GM21576 (cell line): ENCODE measurements at regions not wholly inside any gene's neighbourhood (a gene's known extent, or its start where the extent isn't known, plus 50 kb on each side); places are given as distances from the start of the nearest gene placed in this dataset.
"Not testable (repeated sequence)": the region's sequence is repeated elsewhere in the genome, so short reads cannot be mapped to it uniquely, and the experiment has no call there.

Experiments
- ATAC-seq: cut with Tn5 transposase; IDR thresholded peaks from one replicate; pipeline ENCODE4 v1.9.1; 2021; ENCODE audit warnings: mild to moderate bottlenecking, moderate library complexity; ENCODE audit not compliant: unreplicated experiment

- ATAC-seq: no peak
Observed at GRCh38 chr6:119749335-119749734, 399.8 kb upstream of the MAN1A1 start.

- ATAC-seq: not testable (repeated sequence)
Observed at GRCh38 chr6:119748535-119748934, 399.0 kb upstream of the MAN1A1 start.

GRCh38 chr6:119742188-119742803 is 392.7 kb upstream of the MAN1A1 start:
- peak; percentile 88 for ATAC-seq

GRCh38 chr6:119739769-119740168 is 390.2 kb upstream of the MAN1A1 start:
- ATAC-seq: no peak

GRCh38 chr6:119738425-119738824 is 388.9 kb upstream of the MAN1A1 start:
- no peak for ATAC-seq

GRCh38 chr6:119736296-119737021 is 386.9 kb upstream of the MAN1A1 start:
- no peak for ATAC-seq

GRCh38 chr6:119735530-119735929 is 386.0 kb upstream of the MAN1A1 start:
- ATAC-seq: no peak

- no peak for ATAC-seq
Observed at GRCh38 chr6:119734227-119734626, 384.7 kb upstream of the MAN1A1 start.

- peak; percentile 86 for ATAC-seq
Observed at GRCh38 chr6:119728935-119729334, 379.4 kb upstream of the MAN1A1 start.

- no peak for ATAC-seq
Observed at GRCh38 chr6:119728220-119728750, 378.7 kb upstream of the MAN1A1 start.

- no peak for ATAC-seq
Observed at GRCh38 chr6:119727504-119728219, 378.1 kb upstream of the MAN1A1 start.

GRCh38 chr6:119726912-119727311 is 377.4 kb upstream of the MAN1A1 start:
- ATAC-seq: not testable (repeated sequence)

GRCh38 chr6:119726086-119726485 is 376.5 kb upstream of the MAN1A1 start:
- no peak for ATAC-seq

GRCh38 chr6:119720160-119720559 is 370.6 kb upstream of the MAN1A1 start:
- no peak for ATAC-seq

- no peak for ATAC-seq
Observed at GRCh38 chr6:119717942-119718341, 368.4 kb upstream of the MAN1A1 start.

- ATAC-seq: no peak
Observed at GRCh38 chr6:119716668-119717270, 367.2 kb upstream of the MAN1A1 start.

- no peak for ATAC-seq
Observed at GRCh38 chr6:119713903-119714302, 364.3 kb upstream of the MAN1A1 start.

- ATAC-seq: no peak
Observed at GRCh38 chr6:119686644-119687043, 337.1 kb upstream of the MAN1A1 start.

GRCh38 chr6:119686240-119686639 is 336.7 kb upstream of the MAN1A1 start:
- no peak for ATAC-seq

GRCh38 chr6:119683671-119684070 is 334.1 kb upstream of the MAN1A1 start:
- no peak for ATAC-seq

- ATAC-seq: no peak
Observed at GRCh38 chr6:119683031-119683430, 333.5 kb upstream of the MAN1A1 start.
